Kidney glomerular epithelial cell (primary cell): ENCODE measurements at regions not wholly inside any gene's neighbourhood (a gene's known extent, or its start where the extent isn't known, plus 50 kb on each side); places are given as distances from the start of the nearest gene placed in this dataset.
"Not testable (repeated sequence)": the region's sequence is repeated elsewhere in the genome, so short reads cannot be mapped to it uniquely, and the experiment has no call there.

Experiments
- DNase-seq: peaks from one replicate; lab custom pipeline; 2025; lab: John Stamatoyannopoulos, UW

GRCh38 chrX:63466690-63467089, 115.6 kb upstream of the SPIN4 start:
- no peak for DNase-seq

GRCh38 chrX:63458981-63459380, 107.8 kb upstream of the SPIN4 start:
- no peak for DNase-seq

DNA sequence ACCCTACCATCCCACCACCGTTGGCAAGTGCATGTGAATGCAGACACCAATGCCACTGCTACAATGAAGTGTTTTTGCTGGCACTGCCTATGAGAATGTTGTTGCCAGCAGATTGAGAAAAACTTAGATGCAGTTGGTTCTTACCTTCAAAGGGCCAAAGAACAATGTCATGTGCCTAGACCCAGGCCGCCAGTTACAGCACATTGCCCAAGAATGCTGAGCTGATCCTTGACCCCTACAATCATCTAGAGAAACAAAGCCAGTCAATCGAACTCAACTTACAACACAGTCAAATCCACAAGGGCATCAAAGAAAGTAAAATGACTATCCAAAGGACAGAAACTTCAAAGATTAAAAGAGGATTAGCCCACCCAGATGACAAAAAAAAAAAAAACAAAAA, 102.4 kb upstream of the SPIN4 start:
- no peak for DNase-seq

- DNase-seq: no peak
Measured at GRCh38 chrX:63441717-63442116, 90.6 kb upstream of the SPIN4 start.

GRCh38 chrX:63439580-63439979, 88.4 kb upstream of the SPIN4 start:
- DNase-seq: no peak

GRCh38 chrX:63436865-63437264, 85.7 kb upstream of the SPIN4 start:
- no peak for DNase-seq

DNA sequence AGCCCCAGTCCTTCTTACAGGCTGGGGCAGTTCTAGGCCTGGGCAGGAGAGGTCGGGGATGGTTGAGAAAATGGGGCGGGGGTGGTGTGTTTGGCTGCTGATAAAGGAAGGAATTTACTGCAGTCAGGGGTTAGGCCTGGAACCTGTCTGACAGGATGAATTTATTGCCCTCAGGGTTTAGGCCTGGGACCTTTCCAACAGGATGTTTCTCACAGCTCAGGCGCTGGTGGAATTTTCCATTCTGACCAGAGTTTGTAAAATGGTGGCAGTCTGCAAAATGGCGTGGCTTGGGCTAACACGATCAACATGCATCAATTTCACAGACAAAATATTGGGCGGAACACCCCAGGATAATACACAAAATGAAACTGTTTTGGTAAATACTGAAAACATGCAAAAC, 83.5 kb upstream of the SPIN4 start:
- DNase-seq: no peak

- no peak for DNase-seq
Measured at GRCh38 chrX:63434206-63434605, 83.1 kb upstream of the SPIN4 start.

DNA sequence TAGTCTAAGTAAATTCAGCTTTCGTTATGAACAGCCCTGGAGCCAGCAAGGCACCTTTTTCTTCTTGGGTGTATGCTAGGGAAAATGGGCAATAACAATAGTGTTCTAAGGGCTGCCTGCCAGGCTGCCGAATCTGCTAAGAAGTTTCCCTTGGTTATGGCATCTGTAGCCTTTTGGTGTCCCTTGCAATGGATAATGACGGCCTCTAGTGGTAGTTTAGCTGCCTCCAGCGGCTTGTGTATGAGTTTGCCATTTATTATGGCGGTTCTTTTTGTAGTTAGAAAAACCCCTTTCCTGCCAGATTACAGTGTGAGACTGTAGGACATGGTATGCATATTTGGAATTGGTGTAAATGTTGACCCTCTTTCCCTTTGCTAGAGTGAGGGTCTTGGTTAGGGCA, 78.9 kb upstream of the SPIN4 start:
- no peak for DNase-seq

- DNase-seq: no peak
Measured at GRCh38 chrX:63428348-63428747, 77.2 kb upstream of the SPIN4 start.

- DNase-seq: no peak
Measured at GRCh38 chrX:63426519-63426918, 75.4 kb upstream of the SPIN4 start.

DNA sequence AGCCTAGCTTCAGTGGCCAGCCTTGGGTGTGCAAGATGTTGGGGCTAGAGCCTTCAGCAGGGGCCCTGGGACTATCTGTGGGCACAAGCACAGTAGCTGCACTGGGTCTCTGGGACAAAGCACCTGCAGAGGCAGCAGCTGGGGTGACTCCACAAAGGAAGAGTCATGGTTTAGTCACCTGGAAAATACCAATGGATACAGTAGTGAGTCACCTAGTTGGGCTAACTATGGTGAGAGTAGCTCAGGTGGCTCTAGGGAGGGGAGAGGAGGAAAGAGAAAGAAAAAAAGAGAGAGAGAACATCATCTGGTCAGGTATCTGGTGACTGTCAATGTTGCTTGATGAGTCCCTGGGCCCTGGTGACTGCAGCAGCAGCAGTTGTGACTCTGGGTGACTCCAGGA, 72.9 kb upstream of the SPIN4 start:
- peak; percentile 16 for DNase-seq

GRCh38 chrX:63421411-63421810, 70.3 kb upstream of the SPIN4 start:
- no peak for DNase-seq

DNA sequence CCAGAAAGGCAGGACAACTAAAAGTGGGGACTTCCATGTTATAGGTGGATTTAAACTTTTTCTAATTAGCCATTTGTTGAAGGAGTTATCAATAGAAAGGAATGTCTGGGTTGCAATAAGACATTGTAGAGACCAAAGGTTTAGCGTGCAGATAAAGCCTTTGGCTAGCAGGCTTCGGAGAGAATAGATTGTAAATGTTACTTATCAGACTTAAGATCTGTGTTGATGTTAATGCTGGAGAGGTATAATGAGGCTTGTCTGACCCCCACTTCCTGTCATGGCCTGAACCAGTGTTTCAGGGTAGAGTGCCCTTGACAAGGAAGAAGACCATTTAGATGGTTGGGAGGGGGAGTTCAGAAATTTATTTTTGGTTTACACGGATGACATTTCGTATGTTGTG, 67.1 kb upstream of the SPIN4 start:
- no peak for DNase-seq

- DNase-seq: no peak
Measured at GRCh38 chrX:63417649-63418048, 66.5 kb upstream of the SPIN4 start.

DNA sequence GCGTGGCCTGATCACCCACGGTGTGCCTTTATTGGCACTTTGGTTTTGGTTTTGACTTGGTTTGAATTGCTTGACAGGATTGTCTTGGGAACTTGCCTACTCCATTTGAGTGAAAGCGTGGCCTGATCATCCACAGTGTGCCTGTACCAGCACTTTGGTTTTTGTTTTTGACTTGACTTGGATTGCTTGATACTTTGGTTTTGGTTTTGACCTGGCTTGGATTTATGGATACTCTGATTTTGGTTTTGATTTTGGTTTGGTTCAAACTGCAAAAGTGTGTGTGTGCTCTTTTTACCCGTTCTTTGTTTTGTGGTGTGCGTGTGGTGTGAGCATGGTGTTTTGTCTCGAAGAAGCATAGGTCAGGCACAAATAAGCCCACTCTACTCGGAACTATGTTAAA, 58.8 kb upstream of the SPIN4 start:
- DNase-seq: not testable (repeated sequence)

DNA sequence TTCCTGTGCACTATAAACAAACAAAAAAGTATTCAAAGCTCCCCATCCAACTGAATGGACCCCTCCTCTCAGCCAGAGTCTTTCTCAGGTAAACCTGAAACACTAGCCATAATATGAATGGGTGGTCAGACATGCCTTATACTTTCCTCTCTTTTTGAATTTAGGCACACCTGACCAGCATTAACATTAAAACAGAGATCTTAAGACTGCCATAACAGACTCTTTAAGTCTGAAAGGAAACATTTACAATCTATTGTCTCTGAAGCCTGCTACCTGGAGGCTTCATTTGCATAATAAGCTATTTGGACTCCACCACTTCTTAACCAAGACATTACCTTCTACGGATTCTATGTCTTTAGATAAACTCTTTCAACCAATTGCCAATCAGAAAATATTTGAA, 56.9 kb upstream of the SPIN4 start:
- no peak for DNase-seq

GRCh38 chrX:63404332-63404731, 53.2 kb upstream of the SPIN4 start:
- no peak for DNase-seq

GRCh38 chrX:63402106-63402505, 51.0 kb upstream of the SPIN4 start:
- DNase-seq: no peak
